ENCODE measurements at regions not wholly inside any gene's neighbourhood (a gene's known extent, or its start where the extent isn't known, plus 50 kb on each side); places are given as distances from the start of the nearest gene placed in this dataset.

GRCh38 chr14:38554026-38554425 is 298.1 kb upstream of the CLEC14A start (continued):
- no peak for TF ChIP-seq REST (IDR thresholded peaks at IDR 0.05; ENCODE audit: borderline replicate concordance)
- no peak for TF ChIP-seq REST (CRISPR knock-in tag; IDR thresholded peaks at IDR 0.05; ENCODE audit: low read depth)
- no peak for TF ChIP-seq ZBTB5 (IDR thresholded peaks at IDR 0.05)
- TF ChIP-seq ARID2 (IDR thresholded peaks at IDR 0.05), result no peak
